Nephron (organoid): ENCODE measurements at regions not wholly inside any gene's neighbourhood (a gene's known extent, or its start where the extent isn't known, plus 50 kb on each side); places are given as distances from the start of the nearest gene placed in this dataset.
A peak's percentile ranks its signal among the peaks of the same experiment; 100 is the strongest.

Experiments
- H3K27ac Mint-ChIP-seq, 3 experiments: 2 replicates each; pipeline ENCODE4 v1.8.0; 2020; ENCODE audit warnings: mixed read lengths in 3 of 3, mild to moderate bottlenecking in 2 of 3, moderate library complexity in 1 of 3
- H3K27me3 Mint-ChIP-seq: 2 replicates; pipeline ENCODE4 v1.8.0; 2021; ENCODE audit warnings: low read depth, mild to moderate bottlenecking, moderate library complexity, mixed read lengths
- H3K36me3 Mint-ChIP-seq: 2 replicates; pipeline ENCODE4 v1.8.0; 2020; ENCODE audit warnings: low read depth, mixed read lengths
- H3K4me1 Mint-ChIP-seq: 2 replicates; pipeline ENCODE4 v1.8.0; 2020; ENCODE audit warnings: mixed read lengths
- H3K4me3 Mint-ChIP-seq, 3 experiments: 2 replicates each; pipeline ENCODE4 v1.8.0; 2020; ENCODE audit warnings: mild to moderate bottlenecking in 3 of 3, mixed read lengths in 3 of 3, moderate library complexity in 2 of 3
- H3K9me3 Mint-ChIP-seq: 2 replicates; pipeline ENCODE4 v1.8.0; 2020; ENCODE audit warnings: mixed read lengths
- CTCF ChIP-seq, 3 experiments: fragments of 200-600 bp; sonication (generic); IDR thresholded peaks; one replicate each; pipeline ENCODE4 v1.5.0; 2021; ENCODE audit warnings: antibody characterized with exemption in 3 of 3; ENCODE audit not compliant: unreplicated experiment in 3 of 3

- peaks cover 18% of the 10 kb centered on the region for H3K27me3 Mint-ChIP-seq
- no peaks in the 10 kb centered on the region for H3K36me3 Mint-ChIP-seq
- peak overlapping the region in 1 of 3 experiments; percentile 12 for H3K4me3 Mint-ChIP-seq
- H3K27ac Mint-ChIP-seq = peak overlapping the region; percentile 76 to 95 (median 93)
- TF ChIP-seq CTCF (IDR thresholded peaks at IDR 0.05; ENCODE audit: unreplicated experiment in 3 of 3) = no peak
- peaks cover 11% of the 10 kb centered on the region for H3K9me3 Mint-ChIP-seq
- H3K4me1 Mint-ChIP-seq = peaks cover 64% of the 10 kb centered on the region
Measured at GRCh38 chr12:124687174-124687902, 119.9 kb upstream of the NCOR2 start.

GRCh38 chr12:124686370-124687173 lies 119.2 kb upstream of the NCOR2 start:
- Mint-ChIP-seq H3K4me1 (peaks cover 69% of the 10 kb centered on the region), H3K36me3 (no peaks in the 10 kb centered on the region), H3K4me3 (no peak overlapping the region), H3K9me3 (peaks cover 6% of the 10 kb centered on the region), H3K27ac (peak overlapping the region; percentile 80 to 95 (median 93)), H3K27me3 (peaks cover 18% of the 10 kb centered on the region)
- TF ChIP-seq CTCF (IDR thresholded peaks at IDR 0.05; ENCODE audit: unreplicated experiment in 3 of 3) = no peak

- Mint-ChIP-seq H3K4me1 (peaks cover 74% of the 10 kb centered on the region), H3K9me3 (peaks cover 2% of the 10 kb centered on the region), H3K36me3 (no peaks in the 10 kb centered on the region), H3K27ac (peak overlapping the region; percentile 80 to 91 (median 84)), H3K27me3 (peaks cover 23% of the 10 kb centered on the region), H3K4me3 (peak overlapping the region in 1 of 3 experiments; percentile 1)
- no peak for TF ChIP-seq CTCF (IDR thresholded peaks at IDR 0.05; ENCODE audit: unreplicated experiment in 3 of 3)
Measured at GRCh38 chr12:124685689-124686369, 118.4 kb upstream of the NCOR2 start.

- H3K27ac Mint-ChIP-seq = peak overlapping the region; percentile 80 to 91 (median 84)
- no peaks in the 10 kb centered on the region for H3K36me3 Mint-ChIP-seq
Measured at GRCh38 chr12:124684971-124685688, 117.7 kb upstream of the NCOR2 start.

More at GRCh38 chr12:124684971-124685688, 117.7 kb upstream of the NCOR2 start:
- Mint-ChIP-seq H3K27me3 (peaks cover 24% of the 10 kb centered on the region), H3K9me3 (peaks cover 2% of the 10 kb centered on the region), H3K4me1 (peaks cover 74% of the 10 kb centered on the region), H3K4me3 (peak overlapping the region in 2 of 3 experiments; percentile 24 to 52)
- TF ChIP-seq CTCF (IDR thresholded peaks at IDR 0.05; ENCODE audit: unreplicated experiment in 3 of 3) = no peak
